ENCODE measurements at regions not wholly inside any gene's neighbourhood (a gene's known extent, or its start where the extent isn't known, plus 50 kb on each side); places are given as distances from the start of the nearest gene placed in this dataset.

DNA sequence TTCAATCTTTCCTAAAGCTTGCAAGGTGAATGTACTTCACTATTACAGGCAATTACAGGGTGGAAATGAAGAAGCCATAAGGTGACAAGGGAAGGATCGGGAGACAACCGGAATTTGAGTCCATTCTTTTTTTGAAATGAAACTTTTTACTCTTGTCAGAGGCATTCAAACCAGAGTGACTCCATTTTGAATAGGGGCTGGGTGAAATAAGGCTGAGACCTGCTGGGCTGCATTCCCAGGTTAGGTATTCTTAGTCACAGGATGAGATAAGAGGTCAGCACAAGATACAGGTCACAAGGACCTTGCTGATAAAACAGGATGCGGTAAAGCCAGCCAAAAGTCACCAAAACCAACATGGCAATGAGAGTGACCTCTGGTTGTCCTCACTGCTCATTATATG is 363.3 kb downstream of the TYW1 start:
- TF ChIP-seq, protein P1, sequence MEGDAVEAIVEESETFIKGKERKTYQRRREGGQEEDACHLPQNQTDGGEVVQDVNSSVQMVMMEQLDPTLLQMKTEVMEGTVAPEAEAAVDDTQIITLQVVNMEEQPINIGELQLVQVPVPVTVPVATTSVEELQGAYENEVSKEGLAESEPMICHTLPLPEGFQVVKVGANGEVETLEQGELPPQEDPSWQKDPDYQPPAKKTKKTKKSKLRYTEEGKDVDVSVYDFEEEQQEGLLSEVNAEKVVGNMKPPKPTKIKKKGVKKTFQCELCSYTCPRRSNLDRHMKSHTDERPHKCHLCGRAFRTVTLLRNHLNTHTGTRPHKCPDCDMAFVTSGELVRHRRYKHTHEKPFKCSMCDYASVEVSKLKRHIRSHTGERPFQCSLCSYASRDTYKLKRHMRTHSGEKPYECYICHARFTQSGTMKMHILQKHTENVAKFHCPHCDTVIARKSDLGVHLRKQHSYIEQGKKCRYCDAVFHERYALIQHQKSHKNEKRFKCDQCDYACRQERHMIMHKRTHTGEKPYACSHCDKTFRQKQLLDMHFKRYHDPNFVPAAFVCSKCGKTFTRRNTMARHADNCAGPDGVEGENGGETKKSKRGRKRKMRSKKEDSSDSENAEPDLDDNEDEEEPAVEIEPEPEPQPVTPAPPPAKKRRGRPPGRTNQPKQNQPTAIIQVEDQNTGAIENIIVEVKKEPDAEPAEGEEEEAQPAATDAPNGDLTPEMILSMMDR (IDR thresholded peaks at IDR 0.05) = no peak
- no peak for TF ChIP-seq POLR2A (IDR thresholded peaks at IDR 0.05)
